T-cell (primary cell): ENCODE measurements at regions not wholly inside any gene's neighbourhood (a gene's known extent, or its start where the extent isn't known, plus 50 kb on each side); places are given as distances from the start of the nearest gene placed in this dataset.
A peak's percentile ranks its signal among the peaks of the same experiment; 100 is the strongest.

Experiments used
- ATAC-seq, 4 experiments: fragments of 200-7000 bp in 3 of 4; fragments of 150-1000 bp in 1 of 4; cut with Tn5 transposase; replicated peaks in 1 of 4; 1 replicate in 3 of 4; 2 replicates in 1 of 4; pipeline ENCODE4 v1.10.0; 2021; ENCODE audit warnings: moderate library complexity in 3 of 4, mild to moderate bottlenecking in 2 of 4, moderate number of reproducible peaks in 1 of 4
- CTCF ChIA-PET, 2 donors: fragments of 300-600 bp; sonication (Branson Sonifier 250); formaldehyde crosslinking; loops; one replicate each; lab custom pipeline; 2022; ENCODE audit warnings: antibody characterized with exemption in 2 of 2; lab: Charles Lee
- POLR2A ChIA-PET, 2 donors: fragments of 300-600 bp; sonication (Branson Sonifier 250); formaldehyde crosslinking; loops; one replicate each; lab custom pipeline; 2022; ENCODE audit warnings: antibody characterized with exemption in 2 of 2; lab: Charles Lee
- DNase-seq, 35 experiments: peaks; one replicate each; pipeline versions ENCODE4 v3.0.0 to v3.0.0-alpha.2; 2013 to 2023
- H3K27ac ChIP-seq: one replicate; pipeline ENCODE4 v1.5.1; 2013; ENCODE audit warnings: low read length
- H3K27me3 ChIP-seq, 2 experiments: replicated peaks in 1 of 2; 1 replicate in 1 of 2; 2 replicates in 1 of 2; pipeline versions ENCODE4 v1.6.1 to v1.7.0; 2013; ENCODE audit warnings: low read length in 1 of 2, mixed read lengths in 1 of 2; ENCODE audit not compliant: control insufficient read depth in 2 of 2, insufficient read depth in 2 of 2; ENCODE audit errors: extremely low read depth in 1 of 2
- H3K36me3 ChIP-seq, 2 donors: 1 replicate in 1 of 2; 2 replicates in 1 of 2; pipeline versions ENCODE4 v1.6.1 to v1.7.0; 2013; ENCODE audit warnings: low read length in 1 of 2; ENCODE audit not compliant: control insufficient read depth in 2 of 2, insufficient read depth in 1 of 2; ENCODE audit errors: extremely low read depth in 1 of 2
- H3K4me1 ChIP-seq, 2 experiments: 1 replicate in 1 of 2; 2 replicates in 1 of 2; pipeline versions ENCODE4 v1.6.1 to v1.7.0; 2013; ENCODE audit warnings: low read length in 2 of 2, mixed read lengths in 1 of 2; ENCODE audit not compliant: insufficient read depth in 2 of 2, control insufficient read depth in 1 of 2; ENCODE audit errors: extremely low read depth in 1 of 2
- H3K4me3 ChIP-seq, 2 donors: 1 replicate in 1 of 2; 2 replicates in 1 of 2; pipeline versions ENCODE4 v1.5.1 to v1.7.0; 2013; ENCODE audit warnings: mild to moderate bottlenecking in 2 of 2, low read length in 1 of 2, moderate library complexity in 1 of 2; ENCODE audit not compliant: control insufficient read depth in 1 of 2; ENCODE audit errors: extremely low read depth in 1 of 2
- H3K9me3 ChIP-seq: 2 replicates; pipeline ENCODE4 v1.7.0; 2013
- H3K27ac Mint-ChIP-seq, 2 donors: one replicate each; pipeline ENCODE4 v1.8.0; 2020 to 2021; ENCODE audit warnings: mild to moderate bottlenecking in 2 of 2, mixed read lengths in 2 of 2
- H3K27me3 Mint-ChIP-seq, 2 donors: one replicate each; pipeline ENCODE4 v1.8.0; 2021 to 2022; ENCODE audit warnings: mixed read lengths in 2 of 2
- H3K36me3 Mint-ChIP-seq: one replicate; pipeline ENCODE4 v1.8.0; 2021; ENCODE audit warnings: mixed read lengths
- H3K4me1 Mint-ChIP-seq, 3 donors: one replicate each; pipeline ENCODE4 v1.8.0; 2020 to 2022; ENCODE audit warnings: mixed read lengths in 3 of 3, mild to moderate bottlenecking in 1 of 3
- H3K4me3 Mint-ChIP-seq, 3 donors: one replicate each; pipeline ENCODE4 v1.8.0; 2020 to 2022; ENCODE audit warnings: mild to moderate bottlenecking in 3 of 3, mixed read lengths in 3 of 3, moderate library complexity in 3 of 3
- H3K9me3 Mint-ChIP-seq, 3 donors: one replicate each; pipeline ENCODE4 v1.8.0; 2020 to 2022; ENCODE audit warnings: mixed read lengths in 3 of 3
- whole genome bisulfite sequencing: methylation state at CpG from one replicate; pipeline ENCODE4 v1.1.5; 2013; ENCODE audit warnings: missing lambda C conversion rate; ENCODE audit not compliant: insufficient coverage; 5-methylcytosine and 5-hydroxymethylcytosine counted together

DNA sequence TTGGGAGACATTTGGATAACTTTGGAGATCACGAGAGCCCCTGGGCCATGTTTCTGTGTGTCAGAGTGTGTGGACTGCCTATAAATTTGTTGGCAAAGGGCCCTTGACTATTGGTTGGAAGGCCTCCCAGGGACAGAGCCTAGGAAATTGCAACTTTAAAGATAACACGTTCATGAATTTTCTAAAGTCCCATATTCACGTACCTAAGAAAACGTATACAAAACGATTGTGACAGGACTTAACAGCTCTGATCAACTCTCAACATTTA lies 55.8 kb downstream of the DOP1B start:
- no peak overlapping the region for H3K4me3 ChIP-seq
- no peak for DNase-seq
- H3K27me3 ChIP-seq: no peaks in the 10 kb centered on the region
- Mint-ChIP-seq H3K9me3 (no peaks in the 10 kb centered on the region), H3K4me1 (peaks cover 0 to 6% (median 4%) of the 10 kb centered on the region in 3 donors), H3K36me3 (peaks cover 36% of the 10 kb centered on the region), H3K27me3 (no peaks in the 10 kb centered on the region), H3K27ac (no peak overlapping the region), H3K4me3 (no peak overlapping the region)
- WGBS: 94% methylated on average over 5 of the region's 5 CpGs
- ChIA-PET CTCF (interaction anchor here (0.5 to 1.1 kb wide), 3 partner anchors 9 to 72 kb away, joined by 3 to 4 read pairs (median 3); no protein-coding TSS in a partner anchor), POLR2A (no interaction called here)
- no peak for ATAC-seq
- peaks cover 0 to 3% of the 10 kb centered on the region in 2 experiments for H3K4me1 ChIP-seq
- H3K27ac ChIP-seq: no peak overlapping the region
- H3K9me3 ChIP-seq: no peaks in the 10 kb centered on the region
- peaks cover 16 to 62% of the 10 kb centered on the region in 2 donors for H3K36me3 ChIP-seq

GRCh38 chr21:36214561-36214960 lies 57.9 kb downstream of the DOP1B start:
- Mint-ChIP-seq H3K4me1 (peaks cover 0 to 2% (median 2%) of the 10 kb centered on the region in 3 donors), H3K27ac (no peak overlapping the region), H3K4me3 (no peak overlapping the region), H3K36me3 (peaks cover 48% of the 10 kb centered on the region), H3K9me3 (no peaks in the 10 kb centered on the region), H3K27me3 (no peaks in the 10 kb centered on the region)
- H3K36me3 ChIP-seq: peaks cover 9 to 76% of the 10 kb centered on the region in 2 donors
- H3K27me3 ChIP-seq: no peaks in the 10 kb centered on the region
- ChIA-PET POLR2A (no interaction called here), CTCF (interaction anchor here in 1 of 2 donors (0.5 kb wide), 1 partner anchor 41 kb away, joined by 3 read pairs; no protein-coding TSS in a partner anchor)
- 80% methylated on average over 1 of the region's 3 CpGs for WGBS
- H3K9me3 ChIP-seq: no peaks in the 10 kb centered on the region
- ATAC-seq (no peak), DNase-seq (no peak)
- no peaks in the 10 kb centered on the region for H3K4me1 ChIP-seq
- no peak overlapping the region for H3K27ac ChIP-seq
- no peak overlapping the region for H3K4me3 ChIP-seq

DNA sequence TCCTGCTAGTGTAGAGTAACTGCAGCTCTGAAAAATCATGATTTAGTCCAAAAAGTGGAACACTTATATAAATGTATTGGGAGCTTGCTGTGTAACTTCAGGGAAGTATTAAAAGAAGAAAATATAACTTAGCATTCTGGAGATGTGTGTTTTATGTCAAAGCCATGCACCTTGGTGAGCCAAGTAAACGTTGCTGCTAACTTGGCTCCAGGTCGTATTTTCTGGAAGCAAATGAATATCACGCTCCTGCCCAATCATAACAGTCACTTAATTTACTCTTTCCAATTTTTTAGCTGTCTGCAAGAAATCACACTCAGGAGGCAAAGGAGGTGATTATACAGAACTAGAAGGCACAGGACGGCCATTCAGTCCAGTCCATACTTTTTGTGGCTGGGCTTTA lies 61.1 kb downstream of the DOP1B start:
- ATAC-seq: no peak
- Mint-ChIP-seq H3K27me3 (no peaks in the 10 kb centered on the region), H3K4me1 (no peaks in the 10 kb centered on the region), H3K9me3 (no peaks in the 10 kb centered on the region), H3K36me3 (peaks cover 30% of the 10 kb centered on the region), H3K27ac (no peak overlapping the region), H3K4me3 (peak overlapping the region in 1 of 3 donors; percentile 13)
- Histone ChIP-seq H3K36me3 (peaks cover 11 to 59% of the 10 kb centered on the region in 2 donors), H3K27ac (no peak overlapping the region), H3K4me3 (no peak overlapping the region), H3K4me1 (no peaks in the 10 kb centered on the region), H3K27me3 (no peaks in the 10 kb centered on the region), H3K9me3 (no peaks in the 10 kb centered on the region)
- no CpG with 5 or more reads among the region's 4 CpGs for WGBS
- CTCF ChIA-PET: no interaction called here
- DNase-seq: no peak
- POLR2A ChIA-PET: no interaction called here

DNA sequence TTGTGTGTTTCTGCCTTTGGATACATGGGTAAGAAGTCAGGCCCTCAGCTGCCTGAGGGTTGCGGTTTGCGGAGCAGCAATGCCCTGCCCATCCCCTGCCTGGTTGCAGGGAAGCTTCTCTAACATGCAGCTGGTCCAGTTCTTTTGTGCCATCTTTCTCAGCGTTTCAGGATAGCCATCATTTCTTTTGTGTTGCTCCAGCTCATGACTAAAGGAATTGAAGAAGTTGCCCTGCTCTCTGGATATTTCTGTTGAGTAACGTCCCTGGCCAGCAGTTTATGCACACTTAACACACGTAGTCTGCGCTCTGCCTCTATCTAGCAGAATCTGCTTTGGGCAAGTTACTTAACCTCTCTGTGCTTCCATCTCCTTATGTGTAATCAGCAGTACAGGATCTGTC lies 62.1 kb downstream of the DOP1B start:
- no peak for ATAC-seq
- H3K4me1 Mint-ChIP-seq: no peaks in the 10 kb centered on the region

GRCh38 chr21:36223451-36223850 lies 66.8 kb downstream of the DOP1B start:
- CTCF ChIA-PET: interaction anchor here in 1 of 2 donors (0.6 kb wide), 2 partner anchors 123 to 207 kb away, joined by 3 to 4 read pairs; no protein-coding TSS in a partner anchor
- Histone ChIP-seq H3K4me3 (no peak overlapping the region), H3K4me1 (no peaks in the 10 kb centered on the region), H3K36me3 (peaks cover 2 to 41% of the 10 kb centered on the region in 2 donors), H3K27me3 (no peaks in the 10 kb centered on the region), H3K27ac (no peak overlapping the region), H3K9me3 (no peaks in the 10 kb centered on the region)
- Mint-ChIP-seq H3K27me3 (no peaks in the 10 kb centered on the region), H3K36me3 (peaks cover 32% of the 10 kb centered on the region), H3K27ac (no peak overlapping the region), H3K4me1 (no peaks in the 10 kb centered on the region), H3K9me3 (no peaks in the 10 kb centered on the region), H3K4me3 (no peak overlapping the region)
- POLR2A ChIA-PET: no interaction called here
- no peak for DNase-seq
- WGBS: 92% methylated on average over 2 of the region's 4 CpGs
- no peak for ATAC-seq

More for the DNA sequence above, 62.1 kb downstream of the DOP1B start:
- Histone ChIP-seq H3K36me3 (peaks cover 4 to 52% of the 10 kb centered on the region in 2 donors), H3K4me3 (no peak overlapping the region), H3K27ac (no peak overlapping the region), H3K4me1 (no peaks in the 10 kb centered on the region), H3K27me3 (no peaks in the 10 kb centered on the region), H3K9me3 (no peaks in the 10 kb centered on the region)
- Mint-ChIP-seq H3K36me3 (peaks cover 37% of the 10 kb centered on the region), H3K9me3 (no peaks in the 10 kb centered on the region), H3K27me3 (no peaks in the 10 kb centered on the region), H3K27ac (no peak overlapping the region), H3K4me3 (no peak overlapping the region)
- CTCF ChIA-PET: no interaction called here
- POLR2A ChIA-PET: no interaction called here
- no peak for DNase-seq
- 93% methylated on average over 6 of the region's 6 CpGs for WGBS

DNA sequence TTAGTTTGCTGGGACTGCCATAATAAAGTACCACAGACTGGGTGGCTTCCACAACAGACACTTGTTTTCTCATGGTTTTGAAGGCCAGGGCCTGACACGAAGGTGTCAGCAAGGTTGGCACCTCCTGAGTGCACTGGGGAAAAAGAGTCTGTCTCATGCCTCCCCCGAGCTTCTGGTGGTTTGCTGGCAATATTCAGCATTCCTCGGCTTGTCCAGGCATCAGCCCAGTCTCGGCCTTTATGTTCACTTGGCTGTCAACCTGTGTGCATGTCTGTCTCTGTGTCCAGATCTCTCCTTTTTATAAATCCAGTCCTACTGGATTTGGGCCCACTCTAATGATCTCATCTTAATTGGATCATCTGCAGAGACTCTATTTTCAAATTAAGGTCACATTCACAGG lies 72.6 kb downstream of the DOP1B start:
- POLR2A ChIA-PET: no interaction called here
- peaks cover 38% of the 10 kb centered on the region for H3K36me3 Mint-ChIP-seq

More for the DNA sequence above, 72.6 kb downstream of the DOP1B start:
- no peak for ATAC-seq
- 74% methylated on average over 2 of the region's 4 CpGs for WGBS
- Histone ChIP-seq H3K27me3 (no peaks in the 10 kb centered on the region), H3K4me3 (no peak overlapping the region), H3K27ac (no peak overlapping the region), H3K9me3 (no peaks in the 10 kb centered on the region), H3K36me3 (peaks cover 10 to 46% of the 10 kb centered on the region in 2 donors), H3K4me1 (peaks cover 0 to 3% of the 10 kb centered on the region in 2 experiments)
- Mint-ChIP-seq H3K4me3 (no peak overlapping the region), H3K27ac (no peak overlapping the region), H3K9me3 (no peaks in the 10 kb centered on the region), H3K4me1 (peaks cover 7 to 12% (median 8%) of the 10 kb centered on the region in 3 donors), H3K27me3 (no peaks in the 10 kb centered on the region)
- CTCF ChIA-PET: no interaction called here
- no peak for DNase-seq
